IPS-15b (cell line): ENCODE measurements at regions not wholly inside any gene's neighbourhood (a gene's known extent, or its start where the extent isn't known, plus 50 kb on each side); places are given as distances from the start of the nearest gene placed in this dataset.
"Not testable (repeated sequence)": the region's sequence is repeated elsewhere in the genome, so short reads cannot be mapped to it uniquely, and the experiment has no call there.

ENCODE experiments used
- H3K27me3 ChIP-seq: one replicate; pipeline ENCODE4 v1.6.1; 2013; ENCODE audit warnings: low read length; ENCODE audit not compliant: control insufficient read depth, insufficient read depth
- H3K36me3 ChIP-seq: one replicate; pipeline ENCODE4 v1.6.1; 2013; ENCODE audit warnings: low read length; ENCODE audit not compliant: control insufficient read depth, insufficient read depth
- H3K4me1 ChIP-seq: one replicate; pipeline ENCODE4 v1.6.1; 2013; ENCODE audit warnings: mild to moderate bottlenecking, low read length; ENCODE audit not compliant: control insufficient read depth, insufficient read depth
- H3K4me3 ChIP-seq: one replicate; pipeline ENCODE4 v1.5.1; 2013; ENCODE audit warnings: low read depth, low read length
- H3K9ac ChIP-seq: one replicate; pipeline ENCODE4 v1.6.1; 2013; ENCODE audit warnings: low read depth, mild to moderate bottlenecking, low read length
- H3K9me3 ChIP-seq: one replicate; pipeline ENCODE4 v1.6.1; 2013; ENCODE audit warnings: mild to moderate bottlenecking, low read length; ENCODE audit not compliant: control insufficient read depth, insufficient read depth

DNA sequence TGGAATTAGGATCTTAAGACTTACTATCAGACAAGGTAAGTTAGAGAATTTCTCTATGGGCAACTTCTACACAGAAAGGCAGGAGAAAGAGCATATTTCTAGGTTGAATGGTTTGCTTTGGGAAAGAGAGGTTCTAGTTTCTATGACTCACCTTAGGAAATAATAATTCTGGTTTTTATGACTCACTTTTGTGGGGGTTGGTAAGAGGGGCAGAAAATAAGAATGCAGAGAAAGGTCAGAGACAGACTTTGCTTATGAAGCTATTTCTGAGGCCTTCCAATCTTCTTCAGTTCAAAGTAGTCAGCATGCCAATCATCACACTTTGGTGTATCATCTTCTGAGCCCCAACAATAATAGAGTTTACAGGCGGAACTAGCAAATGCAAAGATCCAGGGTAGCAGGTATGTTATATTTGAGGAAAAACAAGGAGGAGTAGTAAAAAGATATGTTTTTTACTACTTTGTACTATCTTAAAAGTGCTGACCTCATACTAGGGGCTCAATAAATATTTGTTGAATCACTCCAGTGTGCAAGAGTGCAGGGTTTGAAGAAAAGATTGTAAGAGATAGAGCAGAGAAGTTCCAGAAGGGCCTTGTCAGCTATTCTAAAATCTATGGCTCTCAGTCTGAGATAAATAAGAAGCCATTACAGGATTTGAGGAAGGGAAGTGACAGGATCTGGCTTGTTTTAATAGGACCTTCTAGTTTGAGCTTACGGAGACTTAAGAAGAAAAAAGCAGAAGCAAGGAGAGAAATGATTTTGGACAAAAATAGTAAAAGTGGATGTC, 56.7 kb upstream of the LRFN5 start:
- no peak overlapping the region for H3K9ac ChIP-seq

DNA sequence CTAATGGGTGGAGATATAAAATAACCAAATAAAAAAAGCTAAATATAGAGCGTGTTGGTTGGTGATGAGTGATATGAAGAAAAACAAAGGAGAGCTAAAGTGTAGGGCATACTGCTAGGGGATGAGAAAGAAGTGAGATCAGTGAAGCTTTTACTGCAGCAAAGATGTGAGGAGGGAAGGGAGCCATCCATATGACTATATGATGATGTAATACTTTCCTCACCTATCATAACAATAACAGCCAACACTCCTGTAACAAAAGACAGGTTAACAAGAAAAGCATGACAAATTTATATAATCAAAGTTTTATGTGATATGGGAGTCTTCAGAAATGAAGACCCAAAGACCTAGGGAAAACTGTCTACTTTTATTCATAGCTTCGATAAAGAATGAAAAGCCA, 57.4 kb upstream of the LRFN5 start:
- Histone ChIP-seq H3K4me1 (no peaks in the 10 kb centered on the region), H3K9ac (no peak overlapping the region), H3K4me3 (no peak overlapping the region), H3K36me3 (no peaks in the 10 kb centered on the region), H3K27me3 (no peaks in the 10 kb centered on the region), H3K9me3 (no peaks in the 10 kb centered on the region)

More for the DNA sequence above, 56.7 kb upstream of the LRFN5 start:
- no peaks in the 10 kb centered on the region for H3K9me3 ChIP-seq
- no peaks in the 10 kb centered on the region for H3K36me3 ChIP-seq
- no peak overlapping the region for H3K4me3 ChIP-seq
- H3K4me1 ChIP-seq, result no peaks in the 10 kb centered on the region
- no peaks in the 10 kb centered on the region for H3K27me3 ChIP-seq

DNA sequence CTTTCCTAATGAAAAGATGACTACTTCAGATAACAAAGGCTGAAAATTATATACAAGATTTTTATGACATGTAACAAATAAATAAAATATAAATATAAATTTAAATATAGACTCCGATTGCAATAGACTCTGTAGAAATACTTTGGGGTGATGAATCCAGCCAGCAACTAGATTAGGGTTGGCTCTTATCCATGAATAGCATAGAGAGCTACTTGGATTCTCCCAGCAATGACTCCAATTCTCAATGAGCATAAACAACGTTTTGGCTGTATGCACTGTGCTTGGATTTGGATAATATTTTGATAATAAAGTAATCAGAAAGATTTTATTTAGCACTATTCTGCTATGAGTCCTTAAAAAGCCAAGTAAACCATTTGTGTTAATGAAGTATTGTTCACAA, 58.0 kb upstream of the LRFN5 start:
- no peak overlapping the region for H3K9ac ChIP-seq
- no peak overlapping the region for H3K4me3 ChIP-seq
- no peaks in the 10 kb centered on the region for H3K36me3 ChIP-seq
- H3K27me3 ChIP-seq, result no peaks in the 10 kb centered on the region
- H3K4me1 ChIP-seq, result no peaks in the 10 kb centered on the region
- no peaks in the 10 kb centered on the region for H3K9me3 ChIP-seq

DNA sequence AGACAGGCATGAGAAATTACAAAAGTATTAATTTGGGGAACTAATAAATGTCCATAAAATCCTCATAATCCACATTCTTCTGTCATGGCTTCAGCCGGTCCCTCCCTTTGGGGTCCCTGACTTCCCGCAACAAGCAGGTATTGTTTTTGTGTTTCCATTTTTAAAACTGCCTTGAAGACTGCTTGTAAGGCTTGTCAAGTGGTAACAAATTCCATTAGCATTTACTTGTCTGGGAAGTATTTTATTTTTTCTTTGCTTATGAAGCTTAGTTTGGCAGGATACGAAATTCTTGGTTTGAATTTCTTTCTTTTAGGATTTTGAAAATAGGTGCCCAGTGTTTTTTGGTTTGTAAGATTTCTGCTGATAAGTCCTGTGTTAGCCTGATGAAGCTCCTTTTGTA, 65.3 kb upstream of the LRFN5 start:
- H3K36me3 ChIP-seq, result no peaks in the 10 kb centered on the region
- no peak overlapping the region for H3K9ac ChIP-seq
- H3K9me3 ChIP-seq, result no peaks in the 10 kb centered on the region
- H3K27me3 ChIP-seq, result no peaks in the 10 kb centered on the region
- no peaks in the 10 kb centered on the region for H3K4me1 ChIP-seq
- H3K4me3 ChIP-seq, result no peak overlapping the region

DNA sequence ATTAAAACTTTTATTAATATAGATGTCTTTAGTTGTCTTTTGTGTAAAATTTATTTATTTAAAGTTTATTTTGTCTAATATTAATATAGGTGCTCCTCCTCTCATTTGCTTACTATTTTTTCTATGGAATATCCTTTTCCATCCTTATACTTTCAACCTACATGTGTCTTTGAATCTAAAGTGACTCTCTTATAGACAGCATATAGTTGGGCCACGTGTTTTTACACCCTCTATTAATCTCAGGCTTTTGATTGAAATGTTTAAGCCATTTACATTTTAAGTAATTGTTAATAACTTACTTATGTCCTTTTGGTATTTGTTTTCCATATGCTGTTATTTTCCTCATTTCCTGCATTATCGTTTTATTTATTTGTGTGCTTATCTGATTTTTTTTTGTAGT, 74.4 kb upstream of the LRFN5 start:
- Histone ChIP-seq H3K4me3 (no peak overlapping the region), H3K9ac (no peak overlapping the region), H3K9me3 (no peaks in the 10 kb centered on the region), H3K36me3 (no peaks in the 10 kb centered on the region), H3K27me3 (no peaks in the 10 kb centered on the region), H3K4me1 (no peaks in the 10 kb centered on the region)

DNA sequence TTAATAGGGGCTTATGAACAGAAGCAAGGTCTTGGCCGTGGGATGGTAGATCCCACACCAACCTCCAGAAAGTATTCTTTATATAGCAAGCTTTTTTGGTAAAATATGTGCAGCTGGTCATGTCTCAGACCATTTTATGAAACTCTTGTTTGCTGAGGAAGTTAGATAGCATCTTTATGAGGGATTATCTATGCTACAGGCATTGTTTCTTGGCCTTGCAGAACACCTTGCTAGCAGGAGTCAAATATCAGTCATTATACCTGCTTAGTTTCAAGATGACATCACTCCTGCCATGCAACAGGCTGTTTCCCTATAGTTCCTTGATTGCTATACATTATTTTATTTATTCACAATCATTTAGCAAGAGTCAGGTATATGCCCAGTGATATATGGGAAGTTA, 84.8 kb upstream of the LRFN5 start:
- no peak overlapping the region for H3K9ac ChIP-seq
- H3K4me3 ChIP-seq, result peak overlapping the region; percentile 13
- H3K4me1 ChIP-seq, result peaks cover 5% of the 10 kb centered on the region
- no peaks in the 10 kb centered on the region for H3K27me3 ChIP-seq
- no peaks in the 10 kb centered on the region for H3K9me3 ChIP-seq
- no peaks in the 10 kb centered on the region for H3K36me3 ChIP-seq

DNA sequence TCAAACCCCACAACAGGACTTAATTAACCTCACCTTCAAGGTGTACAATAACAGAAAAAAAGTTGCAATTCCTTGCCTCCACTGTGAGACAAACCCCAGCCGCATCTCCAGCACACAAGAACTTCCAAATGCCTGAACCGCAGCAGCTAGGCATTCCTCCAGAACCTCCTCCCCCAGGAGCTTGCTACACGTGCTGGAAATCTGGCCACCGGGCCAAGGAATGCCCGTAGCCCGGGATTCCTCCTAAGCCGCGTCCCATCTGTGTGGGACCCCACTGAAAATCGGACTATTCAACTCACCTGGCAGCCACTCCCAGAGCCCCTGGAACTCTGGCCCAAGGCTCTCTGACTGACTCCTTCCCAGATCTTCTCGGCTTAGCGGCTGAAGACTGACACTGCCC, 88.6 kb upstream of the LRFN5 start:
- H3K4me3 ChIP-seq, H3K4me1 ChIP-seq, H3K36me3 ChIP-seq, H3K27me3 ChIP-seq, H3K9ac ChIP-seq, H3K9me3 ChIP-seq: not testable (repeated sequence)

DNA sequence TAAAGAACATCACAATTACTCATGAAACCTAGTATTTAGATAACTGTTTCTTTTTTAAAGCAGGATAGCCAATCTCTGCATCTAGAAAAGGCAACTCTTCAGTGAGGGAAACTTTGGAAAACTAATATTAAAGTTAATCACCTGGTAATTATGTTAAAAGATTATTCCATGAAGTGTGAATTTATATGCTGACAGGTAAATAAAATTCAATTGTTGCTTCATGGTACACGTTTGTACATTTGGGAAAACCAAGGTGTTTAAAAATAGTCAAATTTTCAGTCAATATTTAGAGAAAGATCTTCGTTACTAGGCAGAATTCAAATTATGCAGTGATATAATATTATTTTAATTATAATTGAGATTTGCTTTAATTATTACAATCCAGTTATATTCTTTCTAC, 100.1 kb upstream of the LRFN5 start:
- no peak overlapping the region for H3K9ac ChIP-seq
- no peaks in the 10 kb centered on the region for H3K36me3 ChIP-seq
- H3K9me3 ChIP-seq, result no peaks in the 10 kb centered on the region
- peaks cover 3% of the 10 kb centered on the region for H3K4me1 ChIP-seq
- H3K4me3 ChIP-seq, result no peak overlapping the region
- no peaks in the 10 kb centered on the region for H3K27me3 ChIP-seq

DNA sequence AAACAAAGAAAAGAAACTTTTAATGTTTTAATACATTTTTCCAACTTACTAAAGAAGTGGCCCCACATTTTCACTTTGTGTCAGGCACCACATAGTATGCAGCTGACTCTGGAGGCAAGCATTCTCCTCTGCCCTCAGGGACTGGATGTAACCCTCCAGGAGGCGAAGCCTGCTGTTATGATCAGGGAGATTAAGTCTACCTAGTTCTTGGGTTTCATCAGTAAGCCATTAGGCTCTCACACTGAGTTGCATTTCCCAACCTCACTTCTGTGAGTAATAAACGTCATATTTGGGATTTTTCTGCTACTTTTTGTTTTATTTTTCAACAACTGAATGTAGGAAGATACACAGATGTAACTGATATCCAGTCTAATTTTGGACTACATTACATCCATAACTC, 101.2 kb upstream of the LRFN5 start:
- H3K36me3 ChIP-seq, result no peaks in the 10 kb centered on the region
- H3K27me3 ChIP-seq, result no peaks in the 10 kb centered on the region
- H3K4me1 ChIP-seq, result peaks cover 3% of the 10 kb centered on the region
- no peaks in the 10 kb centered on the region for H3K9me3 ChIP-seq
- no peak overlapping the region for H3K4me3 ChIP-seq
- H3K9ac ChIP-seq, result no peak overlapping the region

DNA sequence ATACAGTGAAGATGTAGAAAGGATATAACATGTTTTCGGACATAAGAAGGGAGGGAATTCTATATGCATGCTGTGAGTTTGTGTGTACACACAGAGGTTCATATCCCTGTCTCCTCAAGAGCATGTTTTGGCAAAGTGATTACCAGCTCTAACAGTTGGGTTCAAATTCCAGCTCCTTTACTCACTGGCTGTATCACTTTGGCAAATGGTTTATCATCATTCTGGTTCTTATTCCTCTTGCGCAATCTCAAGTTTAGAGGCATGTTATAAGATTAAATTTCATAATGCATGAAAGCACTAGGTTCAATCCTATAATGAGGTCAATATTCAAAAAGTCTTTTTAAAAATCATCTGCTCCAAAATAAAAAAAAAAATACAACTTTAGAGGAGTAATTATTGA, 107.7 kb upstream of the LRFN5 start:
- H3K4me1 ChIP-seq, result no peaks in the 10 kb centered on the region
- no peak overlapping the region for H3K9ac ChIP-seq
- no peaks in the 10 kb centered on the region for H3K27me3 ChIP-seq
- no peaks in the 10 kb centered on the region for H3K36me3 ChIP-seq
- H3K4me3 ChIP-seq, result no peak overlapping the region
- H3K9me3 ChIP-seq, result no peaks in the 10 kb centered on the region

DNA sequence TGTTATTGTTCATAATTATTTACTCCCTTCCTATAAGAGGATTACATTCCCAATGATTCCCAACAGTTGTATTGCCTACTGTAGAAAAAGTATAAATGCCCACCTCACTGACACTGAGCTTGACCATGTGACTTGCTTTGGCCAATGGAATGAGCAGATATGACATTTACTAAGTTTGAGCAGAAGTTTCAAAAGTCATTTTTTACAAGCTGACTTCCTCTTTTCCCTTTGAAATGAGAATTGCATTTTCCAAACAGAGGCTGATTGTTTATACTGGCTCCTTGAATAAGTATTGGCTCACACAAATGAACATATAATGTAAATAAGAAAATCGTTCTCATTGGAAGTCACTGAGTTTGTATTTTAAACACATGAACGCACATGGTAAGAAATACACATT, 116.4 kb upstream of the LRFN5 start:
- no peak overlapping the region for H3K4me3 ChIP-seq
- H3K9me3 ChIP-seq, result no peaks in the 10 kb centered on the region
- no peak overlapping the region for H3K9ac ChIP-seq
- no peaks in the 10 kb centered on the region for H3K4me1 ChIP-seq
- H3K27me3 ChIP-seq, result no peaks in the 10 kb centered on the region
- no peaks in the 10 kb centered on the region for H3K36me3 ChIP-seq

DNA sequence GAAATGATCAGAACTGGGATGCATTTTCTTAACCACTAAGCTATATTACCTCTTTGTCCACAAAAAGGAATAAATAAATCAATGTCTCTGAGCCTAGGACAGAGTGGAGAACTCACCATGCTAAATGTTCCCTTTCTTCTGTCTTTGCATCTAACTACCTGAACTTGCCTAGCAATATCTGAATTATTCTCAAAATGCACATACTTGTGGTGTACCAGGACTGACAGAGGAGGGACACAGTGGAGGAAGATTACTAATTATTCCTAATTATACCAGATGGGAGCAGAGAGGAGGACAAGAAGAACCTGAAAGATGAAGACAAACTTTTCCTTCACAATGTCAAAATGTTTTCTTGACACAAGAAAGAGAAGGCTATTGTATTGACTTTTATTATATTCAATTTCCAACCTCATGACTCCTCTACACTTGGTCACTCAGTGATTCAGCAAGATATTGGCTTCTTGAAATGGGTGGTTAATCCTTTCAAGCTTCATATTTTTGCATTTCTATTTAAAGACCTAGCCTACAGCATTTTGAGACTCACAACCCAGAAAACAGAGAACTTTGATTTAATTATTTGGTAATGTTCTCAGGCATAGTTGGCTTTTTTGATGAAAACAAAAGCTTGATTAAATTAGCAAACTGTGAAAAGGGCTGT, 117.2 kb upstream of the LRFN5 start:
- H3K4me1 ChIP-seq, result no peaks in the 10 kb centered on the region
- no peak overlapping the region for H3K4me3 ChIP-seq
- no peak overlapping the region for H3K9ac ChIP-seq
- H3K9me3 ChIP-seq, result no peaks in the 10 kb centered on the region
- no peaks in the 10 kb centered on the region for H3K36me3 ChIP-seq
- H3K27me3 ChIP-seq, result no peaks in the 10 kb centered on the region
